ENCODE measurements at regions not wholly inside any gene's neighbourhood (a gene's known extent, or its start where the extent isn't known, plus 50 kb on each side); places are given as distances from the start of the nearest gene placed in this dataset.

- TF ChIP-seq POLR2A (IDR thresholded peaks at IDR 0.05; ENCODE audit: low read length) (no peak), ESRRA (IDR thresholded peaks at IDR 0.05; ENCODE audit: borderline replicate concordance, low read length) (no peak), EP300 (IDR thresholded peaks at IDR 0.05) (no peak), CTCF (IDR thresholded peaks at IDR 0.05) (no peak), RCOR1 (IDR thresholded peaks at IDR 0.05; ENCODE audit: low read depth, low read length) (no peak), JUN (IDR thresholded peaks at IDR 0.05) (no peak)
Measured at GRCh38 chr5:77156379-77156778, 54.1 kb upstream of the PDE8B start.
